ENCODE measurements at regions not wholly inside any gene's neighbourhood (a gene's known extent, or its start where the extent isn't known, plus 50 kb on each side); places are given as distances from the start of the nearest gene placed in this dataset.
"Not testable (repeated sequence)": the region's sequence is repeated elsewhere in the genome, so short reads cannot be mapped to it uniquely, and the experiment has no call there.

GRCh38 chr3:78496501-78496900 lies 1271.3 kb downstream of the ROBO1 start:
- no peak overlapping the region for H3K9ac ChIP-seq (ENCODE audit: low read depth, low read length)
- H3K36me3 ChIP-seq (ENCODE audit: insufficient read depth, low read length): no peaks in the 10 kb centered on the region
- H3K4me1 ChIP-seq (ENCODE audit: control insufficient read depth, insufficient read depth, low read length): no peaks in the 10 kb centered on the region
- H3K27me3 ChIP-seq (ENCODE audit: control insufficient read depth, insufficient read depth, low read length): peaks cover 5% of the 10 kb centered on the region
- H3K4me3 ChIP-seq (ENCODE audit: low read length): no peak overlapping the region
- H3K9me3 ChIP-seq (replicated peaks; ENCODE audit: low read length): no peaks in the 10 kb centered on the region
- no peak overlapping the region for H3K4me2 ChIP-seq (ENCODE audit: low read length)

- H3K9ac ChIP-seq (ENCODE audit: low read depth, low read length): no peak overlapping the region
Observed at GRCh38 chr3:78497021-78497420, 1270.8 kb downstream of the ROBO1 start.

GRCh38 chr3:78497767-78498166 lies 1270.0 kb downstream of the ROBO1 start:
- Histone ChIP-seq H3K9me3 (replicated peaks; ENCODE audit: low read length) (no peaks in the 10 kb centered on the region), H3K9ac (ENCODE audit: low read depth, low read length) (no peak overlapping the region), H3K36me3 (ENCODE audit: insufficient read depth, low read length) (no peaks in the 10 kb centered on the region), H3K4me2 (ENCODE audit: low read length) (no peak overlapping the region), H3K27me3 (ENCODE audit: control insufficient read depth, insufficient read depth, low read length) (peaks cover 5% of the 10 kb centered on the region), H3K4me1 (ENCODE audit: control insufficient read depth, insufficient read depth, low read length) (no peaks in the 10 kb centered on the region), H3K4me3 (ENCODE audit: low read length) (no peak overlapping the region)

More at GRCh38 chr3:78497021-78497420, 1270.8 kb downstream of the ROBO1 start:
- Histone ChIP-seq H3K36me3 (ENCODE audit: insufficient read depth, low read length) (no peaks in the 10 kb centered on the region), H3K4me1 (ENCODE audit: control insufficient read depth, insufficient read depth, low read length) (no peaks in the 10 kb centered on the region), H3K4me2 (ENCODE audit: low read length) (no peak overlapping the region), H3K4me3 (ENCODE audit: low read length) (no peak overlapping the region), H3K9me3 (replicated peaks; ENCODE audit: low read length) (no peaks in the 10 kb centered on the region), H3K27me3 (ENCODE audit: control insufficient read depth, insufficient read depth, low read length) (peaks cover 5% of the 10 kb centered on the region)

DNA sequence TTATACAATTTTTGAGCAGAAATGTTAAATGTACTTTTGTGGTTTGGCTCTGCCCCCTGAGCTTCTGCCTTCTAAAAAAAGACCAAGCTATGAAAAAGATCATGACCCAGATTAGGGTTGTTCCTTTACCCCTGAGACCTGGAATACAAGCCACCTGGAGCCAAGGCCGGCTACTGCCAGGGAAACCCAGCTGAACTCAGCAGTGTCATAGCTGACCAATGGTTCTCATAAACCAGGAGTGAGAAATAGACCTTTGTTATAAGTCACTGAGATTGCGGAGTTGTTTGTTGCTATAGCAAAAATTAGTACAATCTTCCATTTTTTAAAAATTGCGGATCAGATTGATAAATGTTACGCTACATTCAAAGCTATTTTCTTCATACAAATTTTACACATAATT lies 1261.7 kb downstream of the ROBO1 start:
- Histone ChIP-seq H3K36me3 (ENCODE audit: insufficient read depth, low read length) (no peaks in the 10 kb centered on the region), H3K9ac (ENCODE audit: low read depth, low read length) (no peak overlapping the region), H3K4me1 (ENCODE audit: control insufficient read depth, insufficient read depth, low read length) (peaks cover 9% of the 10 kb centered on the region), H3K4me2 (ENCODE audit: low read length) (no peak overlapping the region), H3K4me3 (ENCODE audit: low read length) (no peak overlapping the region), H3K27me3 (ENCODE audit: control insufficient read depth, insufficient read depth, low read length) (no peaks in the 10 kb centered on the region), H3K9me3 (replicated peaks; ENCODE audit: low read length) (no peaks in the 10 kb centered on the region)

DNA sequence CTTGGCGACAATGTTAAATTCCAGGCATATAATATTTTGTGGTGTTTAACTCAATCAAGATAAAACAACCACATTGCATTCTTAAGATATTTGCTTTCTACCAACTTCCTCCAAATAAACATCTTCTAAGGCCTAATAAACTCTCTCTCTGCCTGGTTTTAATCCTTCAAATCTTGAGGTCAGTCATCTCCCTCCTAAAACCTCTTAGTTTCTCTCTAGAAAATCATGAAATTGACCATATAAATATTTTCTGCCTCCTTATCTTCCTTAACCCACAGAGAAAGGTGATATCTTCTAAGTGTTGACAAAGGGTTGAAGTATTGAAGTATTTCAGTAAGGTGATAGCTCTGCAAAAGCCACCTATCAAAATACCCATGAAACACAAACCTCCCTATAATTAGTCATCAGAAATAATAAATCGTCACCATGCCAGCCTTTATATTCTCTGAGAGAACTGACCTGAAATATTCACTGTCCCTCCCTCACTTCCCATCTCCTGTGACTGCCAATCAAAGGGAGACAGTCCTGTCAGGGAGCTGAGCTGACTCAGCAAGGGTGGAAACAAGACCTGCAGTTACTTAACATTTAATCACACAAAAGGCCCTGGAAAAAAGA lies 1261.1 kb downstream of the ROBO1 start:
- H3K27me3 ChIP-seq (ENCODE audit: control insufficient read depth, insufficient read depth, low read length): no peaks in the 10 kb centered on the region

DNA sequence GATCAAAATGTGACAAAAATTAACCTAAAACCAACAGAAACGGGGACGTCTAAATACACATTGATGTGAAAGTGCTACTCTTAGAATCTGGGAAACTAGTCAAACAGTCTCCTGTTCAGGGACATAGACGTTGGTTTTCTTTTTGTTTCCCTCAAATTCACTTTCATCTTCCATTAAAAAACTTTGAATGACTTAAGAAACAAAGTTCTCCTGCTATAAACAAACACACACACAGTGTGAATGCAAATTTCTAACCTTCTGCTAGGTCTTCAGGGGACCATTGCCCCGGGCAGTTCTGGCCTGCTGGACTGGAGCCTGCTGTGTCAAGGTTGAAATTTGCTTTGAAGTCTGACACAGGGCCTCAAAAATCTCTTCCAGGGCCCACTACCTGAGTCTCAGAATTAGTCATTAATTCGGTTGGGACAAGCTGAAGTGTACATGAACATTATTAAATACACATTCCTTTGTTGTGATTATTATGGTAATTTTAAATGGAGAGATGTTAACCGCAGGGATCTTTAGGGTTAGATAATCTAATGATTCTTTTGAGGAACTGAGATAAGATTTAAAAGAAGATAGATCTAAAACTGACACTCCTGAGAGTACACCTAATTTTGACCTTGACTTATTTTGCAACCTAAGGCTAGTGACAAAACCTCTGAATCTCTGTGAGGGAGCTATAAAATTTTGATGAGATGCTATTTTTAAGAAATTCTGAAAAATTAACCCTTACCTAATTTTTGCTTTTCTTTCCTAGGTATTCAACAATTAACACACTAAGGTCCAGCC lies 1260.4 kb downstream of the ROBO1 start:
- Histone ChIP-seq H3K4me3 (ENCODE audit: low read length) (no peak overlapping the region), H3K9me3 (replicated peaks; ENCODE audit: low read length) (no peaks in the 10 kb centered on the region), H3K4me2 (ENCODE audit: low read length) (no peak overlapping the region), H3K27me3 (ENCODE audit: control insufficient read depth, insufficient read depth, low read length) (no peaks in the 10 kb centered on the region), H3K36me3 (ENCODE audit: insufficient read depth, low read length) (no peaks in the 10 kb centered on the region), H3K9ac (ENCODE audit: low read depth, low read length) (peak overlapping the region; percentile 2), H3K4me1 (ENCODE audit: control insufficient read depth, insufficient read depth, low read length) (peaks cover 9% of the 10 kb centered on the region)

More for the DNA sequence above, 1261.1 kb downstream of the ROBO1 start:
- H3K4me3 ChIP-seq (ENCODE audit: low read length): no peak overlapping the region
- H3K4me2 ChIP-seq (ENCODE audit: low read length): no peak overlapping the region
- peak overlapping the region; percentile 2 for H3K9ac ChIP-seq (ENCODE audit: low read depth, low read length)
- H3K4me1 ChIP-seq (ENCODE audit: control insufficient read depth, insufficient read depth, low read length): peaks cover 9% of the 10 kb centered on the region
- H3K36me3 ChIP-seq (ENCODE audit: insufficient read depth, low read length): no peaks in the 10 kb centered on the region
- no peaks in the 10 kb centered on the region for H3K9me3 ChIP-seq (replicated peaks; ENCODE audit: low read length)

- no peaks in the 10 kb centered on the region for H3K9me3 ChIP-seq (replicated peaks; ENCODE audit: low read length)
- no peak overlapping the region for H3K9ac ChIP-seq (ENCODE audit: low read depth, low read length)
- H3K4me3 ChIP-seq (ENCODE audit: low read length): no peak overlapping the region
- no peaks in the 10 kb centered on the region for H3K36me3 ChIP-seq (ENCODE audit: insufficient read depth, low read length)
- H3K4me2 ChIP-seq (ENCODE audit: low read length): no peak overlapping the region
- H3K4me1 ChIP-seq (ENCODE audit: control insufficient read depth, insufficient read depth, low read length): peaks cover 8% of the 10 kb centered on the region
- H3K27me3 ChIP-seq (ENCODE audit: control insufficient read depth, insufficient read depth, low read length): no peaks in the 10 kb centered on the region
Observed at GRCh38 chr3:78511840-78512239, 1256.0 kb downstream of the ROBO1 start.

GRCh38 chr3:78512786-78513185 lies 1255.0 kb downstream of the ROBO1 start:
- H3K9me3 ChIP-seq (replicated peaks; ENCODE audit: low read length); H3K36me3 ChIP-seq (ENCODE audit: insufficient read depth, low read length); H3K4me1 ChIP-seq (ENCODE audit: control insufficient read depth, insufficient read depth, low read length); H3K4me3 ChIP-seq (ENCODE audit: low read length); H3K4me2 ChIP-seq (ENCODE audit: low read length); H3K27me3 ChIP-seq (ENCODE audit: control insufficient read depth, insufficient read depth, low read length); H3K9ac ChIP-seq (ENCODE audit: low read depth, low read length): not testable (repeated sequence)

- no peak overlapping the region for H3K4me2 ChIP-seq (ENCODE audit: low read length)
- H3K36me3 ChIP-seq (ENCODE audit: insufficient read depth, low read length): no peaks in the 10 kb centered on the region
- H3K4me1 ChIP-seq (ENCODE audit: control insufficient read depth, insufficient read depth, low read length): no peaks in the 10 kb centered on the region
- no peak overlapping the region for H3K9ac ChIP-seq (ENCODE audit: low read depth, low read length)
- no peaks in the 10 kb centered on the region for H3K27me3 ChIP-seq (ENCODE audit: control insufficient read depth, insufficient read depth, low read length)
- no peak overlapping the region for H3K4me3 ChIP-seq (ENCODE audit: low read length)
- no peaks in the 10 kb centered on the region for H3K9me3 ChIP-seq (replicated peaks; ENCODE audit: low read length)
Observed at GRCh38 chr3:78516437-78516836, 1251.4 kb downstream of the ROBO1 start.

DNA sequence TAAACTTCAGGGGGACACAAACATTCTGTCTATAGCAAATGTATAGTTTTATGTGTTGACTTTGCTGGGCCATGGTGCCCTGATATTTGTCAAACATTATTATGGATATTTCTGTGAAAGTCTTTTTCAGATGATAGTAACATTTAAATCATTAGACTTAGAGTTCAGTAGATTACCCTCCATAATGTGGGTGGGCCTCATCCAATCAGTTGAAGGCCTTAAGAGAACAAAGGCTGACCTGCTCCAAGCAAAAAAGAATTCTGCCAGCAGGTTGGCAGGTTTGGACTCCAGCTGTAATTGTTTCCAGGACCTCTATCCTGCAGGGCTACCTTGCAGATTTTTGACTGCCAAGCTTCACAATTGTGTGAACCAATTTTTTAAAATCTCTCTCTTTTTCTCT lies 1250.9 kb downstream of the ROBO1 start:
- no peaks in the 10 kb centered on the region for H3K27me3 ChIP-seq (ENCODE audit: control insufficient read depth, insufficient read depth, low read length)
- no peaks in the 10 kb centered on the region for H3K4me1 ChIP-seq (ENCODE audit: control insufficient read depth, insufficient read depth, low read length)
- H3K4me2 ChIP-seq (ENCODE audit: low read length): no peak overlapping the region
- no peak overlapping the region for H3K4me3 ChIP-seq (ENCODE audit: low read length)
- no peak overlapping the region for H3K9ac ChIP-seq (ENCODE audit: low read depth, low read length)
- H3K9me3 ChIP-seq (replicated peaks; ENCODE audit: low read length): no peaks in the 10 kb centered on the region
- no peaks in the 10 kb centered on the region for H3K36me3 ChIP-seq (ENCODE audit: insufficient read depth, low read length)

- Histone ChIP-seq H3K4me2 (ENCODE audit: low read length) (no peak overlapping the region), H3K36me3 (ENCODE audit: insufficient read depth, low read length) (no peaks in the 10 kb centered on the region), H3K4me1 (ENCODE audit: control insufficient read depth, insufficient read depth, low read length) (no peaks in the 10 kb centered on the region), H3K9me3 (replicated peaks; ENCODE audit: low read length) (no peaks in the 10 kb centered on the region), H3K27me3 (ENCODE audit: control insufficient read depth, insufficient read depth, low read length) (no peaks in the 10 kb centered on the region), H3K4me3 (ENCODE audit: low read length) (no peak overlapping the region), H3K9ac (ENCODE audit: low read depth, low read length) (no peak overlapping the region)
Observed at GRCh38 chr3:78517965-78518364, 1249.8 kb downstream of the ROBO1 start.

GRCh38 chr3:78519281-78519680 lies 1248.5 kb downstream of the ROBO1 start:
- H3K9me3 ChIP-seq (replicated peaks; ENCODE audit: low read length): no peaks in the 10 kb centered on the region
- no peak overlapping the region for H3K9ac ChIP-seq (ENCODE audit: low read depth, low read length)
- H3K4me3 ChIP-seq (ENCODE audit: low read length): no peak overlapping the region
- H3K4me1 ChIP-seq (ENCODE audit: control insufficient read depth, insufficient read depth, low read length): no peaks in the 10 kb centered on the region
- no peaks in the 10 kb centered on the region for H3K36me3 ChIP-seq (ENCODE audit: insufficient read depth, low read length)
- H3K4me2 ChIP-seq (ENCODE audit: low read length): no peak overlapping the region
- no peaks in the 10 kb centered on the region for H3K27me3 ChIP-seq (ENCODE audit: control insufficient read depth, insufficient read depth, low read length)
